ENCODE measurements at regions not wholly inside any gene's neighbourhood (a gene's known extent, or its start where the extent isn't known, plus 50 kb on each side); places are given as distances from the start of the nearest gene placed in this dataset.
A peak's percentile ranks its signal among the peaks of the same experiment; 100 is the strongest.

GRCh38 chr20:58004146-58004545 lies 224.3 kb downstream of the ANKRD60 start:
- Mint-ChIP-seq H3K4me3 (no peak overlapping the region), H3K36me3 (no peaks in the 10 kb centered on the region), H3K4me1 (no peaks in the 10 kb centered on the region), H3K27ac (no peak overlapping the region), H3K9me3 (no peaks in the 10 kb centered on the region), H3K27me3 (peaks cover 4 to 16% of the 10 kb centered on the region in 2 donors)
- intact Hi-C loops (cut with micrococcal nuclease): no loop called here
- Histone ChIP-seq H3K36me3 (ENCODE audit: insufficient read depth, low read length) (no peaks in the 10 kb centered on the region), H3K27ac (ENCODE audit: low read depth, low read length) (no peak overlapping the region), H3K4me3 (ENCODE audit: low read length in 2 of 2) (no peak overlapping the region), H3K4me1 (ENCODE audit: insufficient read depth, low read length) (no peaks in the 10 kb centered on the region), H3K27me3 (ENCODE audit: insufficient read depth, low read length) (no peaks in the 10 kb centered on the region), H3K9me3 (ENCODE audit: control insufficient read depth in 1 of 2, low read length in 2 of 2) (no peaks in the 10 kb centered on the region)
- DNase-seq: no peak
- POLR2A ChIA-PET (ENCODE audit: partially characterized antibody): no interaction called here
- CTCF ChIA-PET (ENCODE audit: partially characterized antibody): no interaction called here

GRCh38 chr20:58003525-58003924 lies 224.9 kb downstream of the ANKRD60 start:
- no peaks in the 10 kb centered on the region for H3K9me3 ChIP-seq (ENCODE audit: control insufficient read depth in 1 of 2, low read length in 2 of 2)
- POLR2A ChIA-PET (ENCODE audit: partially characterized antibody): no interaction called here
- H3K36me3 Mint-ChIP-seq: no peaks in the 10 kb centered on the region
- H3K4me3 Mint-ChIP-seq: no peak overlapping the region
- H3K27me3 ChIP-seq (ENCODE audit: insufficient read depth, low read length): no peaks in the 10 kb centered on the region
- H3K4me1 Mint-ChIP-seq: no peaks in the 10 kb centered on the region
- no peak overlapping the region for H3K27ac Mint-ChIP-seq
- no peak for DNase-seq
- H3K27me3 Mint-ChIP-seq: peaks cover 4 to 18% of the 10 kb centered on the region in 2 donors
- H3K27ac ChIP-seq (ENCODE audit: low read depth, low read length): no peak overlapping the region
- CTCF ChIA-PET (ENCODE audit: partially characterized antibody): no interaction called here
- no peak overlapping the region for H3K4me3 ChIP-seq (ENCODE audit: low read length in 2 of 2)
- no peaks in the 10 kb centered on the region for H3K9me3 Mint-ChIP-seq
- H3K36me3 ChIP-seq (ENCODE audit: insufficient read depth, low read length): no peaks in the 10 kb centered on the region
- intact Hi-C loops (cut with micrococcal nuclease): no loop called here
- H3K4me1 ChIP-seq (ENCODE audit: insufficient read depth, low read length): no peaks in the 10 kb centered on the region

- Histone ChIP-seq H3K4me1 (ENCODE audit: insufficient read depth, low read length) (no peaks in the 10 kb centered on the region), H3K27ac (ENCODE audit: low read depth, low read length) (no peak overlapping the region), H3K4me3 (ENCODE audit: low read length in 2 of 2) (no peak overlapping the region), H3K27me3 (ENCODE audit: insufficient read depth, low read length) (no peaks in the 10 kb centered on the region), H3K9me3 (ENCODE audit: control insufficient read depth in 1 of 2, low read length in 2 of 2) (no peaks in the 10 kb centered on the region), H3K36me3 (ENCODE audit: insufficient read depth, low read length) (no peaks in the 10 kb centered on the region)
- Mint-ChIP-seq H3K9me3 (no peaks in the 10 kb centered on the region), H3K4me1 (no peaks in the 10 kb centered on the region), H3K27me3 (peaks cover 5 to 20% of the 10 kb centered on the region in 2 donors), H3K4me3 (peak overlapping the region in 1 of 8 donors; percentile 48), H3K36me3 (no peaks in the 10 kb centered on the region), H3K27ac (no peak overlapping the region)
- no peak for DNase-seq
- intact Hi-C loops (cut with micrococcal nuclease): no loop called here
- POLR2A ChIA-PET (ENCODE audit: partially characterized antibody): no interaction called here
- CTCF ChIA-PET (ENCODE audit: partially characterized antibody): interaction anchor here (1.2 kb wide), 1 partner anchor 16 kb away, joined by 3 read pairs; no protein-coding TSS in a partner anchor
These were observed 225.6 kb downstream of the ANKRD60 start for GRCh38 chr20:58002901-58003300.

- H3K9me3 Mint-ChIP-seq: peaks cover 0 to 2% (median 0%) of the 10 kb centered on the region in 8 donors
- Histone ChIP-seq H3K9me3 (ENCODE audit: control insufficient read depth in 1 of 2, low read length in 2 of 2) (no peaks in the 10 kb centered on the region), H3K36me3 (ENCODE audit: insufficient read depth, low read length) (no peaks in the 10 kb centered on the region), H3K4me1 (ENCODE audit: insufficient read depth, low read length) (no peaks in the 10 kb centered on the region), H3K27ac (ENCODE audit: low read depth, low read length) (no peak overlapping the region), H3K4me3 (ENCODE audit: low read length in 2 of 2) (no peak overlapping the region), H3K27me3 (ENCODE audit: insufficient read depth, low read length) (no peaks in the 10 kb centered on the region)
- ChIA-PET CTCF (ENCODE audit: partially characterized antibody) (interaction anchor here (1.2 kb wide), 1 partner anchor 15 kb away, joined by 3 read pairs; no protein-coding TSS in a partner anchor), POLR2A (ENCODE audit: partially characterized antibody) (no interaction called here)
- no peak overlapping the region for H3K4me3 Mint-ChIP-seq
- peaks cover 8 to 18% of the 10 kb centered on the region in 2 donors for H3K27me3 Mint-ChIP-seq
- no peaks in the 10 kb centered on the region for H3K4me1 Mint-ChIP-seq
- intact Hi-C loops (cut with micrococcal nuclease): no loop called here
- H3K36me3 Mint-ChIP-seq: no peaks in the 10 kb centered on the region
- no peak for DNase-seq
- no peak overlapping the region for H3K27ac Mint-ChIP-seq
These were observed 226.5 kb downstream of the ANKRD60 start for GRCh38 chr20:58001946-58002345.

- Mint-ChIP-seq H3K4me1 (no peaks in the 10 kb centered on the region), H3K27me3 (peaks cover 8 to 18% of the 10 kb centered on the region in 2 donors), H3K36me3 (no peaks in the 10 kb centered on the region), H3K27ac (no peak overlapping the region), H3K9me3 (peaks cover 0 to 2% (median 0%) of the 10 kb centered on the region in 8 donors), H3K4me3 (no peak overlapping the region)
- Histone ChIP-seq H3K27me3 (ENCODE audit: insufficient read depth, low read length) (no peaks in the 10 kb centered on the region), H3K4me1 (ENCODE audit: insufficient read depth, low read length) (no peaks in the 10 kb centered on the region), H3K36me3 (ENCODE audit: insufficient read depth, low read length) (no peaks in the 10 kb centered on the region), H3K27ac (ENCODE audit: low read depth, low read length) (no peak overlapping the region), H3K4me3 (ENCODE audit: low read length in 2 of 2) (no peak overlapping the region), H3K9me3 (ENCODE audit: control insufficient read depth in 1 of 2, low read length in 2 of 2) (no peaks in the 10 kb centered on the region)
- ChIA-PET CTCF (ENCODE audit: partially characterized antibody) (no interaction called here), POLR2A (ENCODE audit: partially characterized antibody) (no interaction called here)
- intact Hi-C loops (cut with micrococcal nuclease): no loop called here
- no peak for DNase-seq
These were observed 227.1 kb downstream of the ANKRD60 start for GRCh38 chr20:58001381-58001780.

GRCh38 chr20:58000861-58001260 lies 227.6 kb downstream of the ANKRD60 start:
- DNase-seq: no peak
- CTCF ChIA-PET (ENCODE audit: partially characterized antibody): no interaction called here
- Mint-ChIP-seq H3K27ac (no peak overlapping the region), H3K9me3 (peaks cover 0 to 2% (median 0%) of the 10 kb centered on the region in 8 donors), H3K36me3 (no peaks in the 10 kb centered on the region), H3K4me1 (no peaks in the 10 kb centered on the region), H3K27me3 (peaks cover 8 to 18% of the 10 kb centered on the region in 2 donors), H3K4me3 (no peak overlapping the region)
- H3K4me1 ChIP-seq (ENCODE audit: insufficient read depth, low read length): no peaks in the 10 kb centered on the region
- H3K36me3 ChIP-seq (ENCODE audit: insufficient read depth, low read length): no peaks in the 10 kb centered on the region
- H3K27ac ChIP-seq (ENCODE audit: low read depth, low read length): no peak overlapping the region
- H3K27me3 ChIP-seq (ENCODE audit: insufficient read depth, low read length): no peaks in the 10 kb centered on the region
- intact Hi-C loops (cut with micrococcal nuclease): no loop called here
- H3K9me3 ChIP-seq (ENCODE audit: control insufficient read depth in 1 of 2, low read length in 2 of 2): no peaks in the 10 kb centered on the region
- POLR2A ChIA-PET (ENCODE audit: partially characterized antibody): no interaction called here
- H3K4me3 ChIP-seq (ENCODE audit: low read length in 2 of 2): no peak overlapping the region

GRCh38 chr20:57999465-58000111 lies 228.9 kb downstream of the ANKRD60 start:
- Histone ChIP-seq H3K9me3 (ENCODE audit: control insufficient read depth in 1 of 2, low read length in 2 of 2) (no peaks in the 10 kb centered on the region), H3K36me3 (ENCODE audit: insufficient read depth, low read length) (no peaks in the 10 kb centered on the region), H3K27me3 (ENCODE audit: insufficient read depth, low read length) (no peaks in the 10 kb centered on the region), H3K4me3 (ENCODE audit: low read length in 2 of 2) (no peak overlapping the region), H3K27ac (ENCODE audit: low read depth, low read length) (no peak overlapping the region), H3K4me1 (ENCODE audit: insufficient read depth, low read length) (no peaks in the 10 kb centered on the region)
- intact Hi-C loops (cut with micrococcal nuclease): no loop called here
- ChIA-PET CTCF (ENCODE audit: partially characterized antibody) (no interaction called here), POLR2A (ENCODE audit: partially characterized antibody) (no interaction called here)
- no peak for DNase-seq
- Mint-ChIP-seq H3K36me3 (no peaks in the 10 kb centered on the region), H3K4me3 (peak overlapping the region in 1 of 8 donors; percentile 32), H3K9me3 (peaks cover 0 to 2% (median 0%) of the 10 kb centered on the region in 8 donors), H3K4me1 (no peaks in the 10 kb centered on the region), H3K27me3 (peaks cover 8 to 24% of the 10 kb centered on the region in 2 donors), H3K27ac (no peak overlapping the region)
